HepG2 (cell line): ENCODE measurements at regions not wholly inside any gene's neighbourhood (a gene's known extent, or its start where the extent isn't known, plus 50 kb on each side); places are given as distances from the start of the nearest gene placed in this dataset.

Source experiments
- ATAC-seq: fragments of 200-7000 bp; cut with Tn5 transposase; 3 replicates; pipeline ENCODE4 v1.9.1; 2020; ENCODE audit warnings: mild to moderate bottlenecking, moderate library complexity
- BruUV-seq: library from RNA; stranded (reverse); fragments of 400-500 nt; replicated peaks from 2 replicates; lab custom pipeline; 2021; lab: Mats Ljungman, UMichigan
- CTCF ChIA-PET: fragments of 300-600 bp; formaldehyde crosslinking; extraction: SDS; loops from one replicate; lab custom pipeline; 2021; ENCODE audit warnings: low total read pairs, inconsistent platforms, low intra/inter-chr PET ratio; lab: Yijun Ruan, JAX
- POLR2A ChIA-PET: fragments of 350-600 bp; sonication (Branson Sonifier 250); formaldehyde crosslinking; loops from one replicate; lab custom pipeline; 2020; ENCODE audit warnings: antibody characterized with exemption, inconsistent platforms; lab: Yijun Ruan, JAX
- DNase-seq: peaks from one replicate; pipeline ENCODE4 v3.0.0-alpha.2; 2015; ENCODE audit warnings: low spot score
- FAIRE-seq: peaks from 3 replicates; lab custom pipeline; 2011; peaks lifted over from hg19 to GRCh38; lab: Jason Lieb, UNC
- H2AFZ ChIP-seq: one replicate; pipeline ENCODE4 v1.6.1; 2011; ENCODE audit warnings: low read length, inconsistent platforms
- H3K27ac ChIP-seq: fragments of 300-600 bp; 3 replicates; pipeline ENCODE4 v1.8.0; 2011; ENCODE audit warnings: mixed run types, mild to moderate bottlenecking, mixed read lengths, low read length, inconsistent platforms; ENCODE audit not compliant: insufficient read depth; ENCODE audit errors: extremely low read length
- H3K27me3 ChIP-seq, 2 experiments: fragments of 200-600 bp in 1 of 2; 2 replicates in 1 of 2; 3 replicates in 1 of 2; pipeline versions ENCODE4 v1.6.0 to v1.8.0; 2011; ENCODE audit warnings: low read length in 2 of 2, mild to moderate bottlenecking in 2 of 2, moderate library complexity in 2 of 2, inconsistent platforms in 1 of 2; ENCODE audit not compliant: insufficient read depth in 2 of 2, control insufficient read depth in 1 of 2
- H3K36me3 ChIP-seq, 2 experiments: fragments of 200-600 bp in 1 of 2; replicated peaks in 1 of 2; 2 replicates in 1 of 2; 3 replicates in 1 of 2; pipeline versions ENCODE4 v1.5.1 to v1.8.0; 2011; ENCODE audit warnings: low read length in 2 of 2, inconsistent platforms in 1 of 2; ENCODE audit not compliant: insufficient read depth in 2 of 2, control insufficient read depth in 1 of 2
- H3K4me1 ChIP-seq: 2 replicates; pipeline ENCODE4 v1.5.1; 2012; ENCODE audit warnings: low read length, inconsistent platforms; ENCODE audit not compliant: insufficient read depth
- H3K4me2 ChIP-seq: 2 replicates; pipeline ENCODE4 v1.6.0; 2011; ENCODE audit warnings: low read depth, low read length, inconsistent platforms
- H3K4me3 ChIP-seq, 3 experiments: fragments of 200-600 bp in 1 of 3; sonication (generic), shearing (Covaris generic) in 1 of 3; replicated peaks in 1 of 3; 2 replicates each; pipeline ENCODE4 v1.5.1; 2011 to 2016; ENCODE audit warnings: low read length in 3 of 3, inconsistent platforms in 2 of 3, low read depth in 2 of 3, mild to moderate bottlenecking in 2 of 3, control low read depth in 1 of 3, mixed read lengths in 1 of 3; ENCODE audit not compliant: insufficient read depth in 1 of 3
- H3K79me2 ChIP-seq: one replicate; pipeline ENCODE4 v1.6.1; 2011; ENCODE audit warnings: low read length, inconsistent platforms; ENCODE audit not compliant: insufficient read depth
- H3K9ac ChIP-seq: 2 replicates; pipeline ENCODE4 v1.6.0; 2011; ENCODE audit warnings: mild to moderate bottlenecking, low read depth, low read length, inconsistent platforms; ENCODE audit not compliant: insufficient read depth
- H3K9me3 ChIP-seq: 2 replicates; pipeline ENCODE4 v1.5.1; 2012; ENCODE audit warnings: mild to moderate bottlenecking, low read length
- H4K20me1 ChIP-seq: 2 replicates; pipeline ENCODE4 v1.6.0; 2011; ENCODE audit warnings: inconsistent platforms, mild to moderate bottlenecking, low read length, moderate library complexity; ENCODE audit not compliant: insufficient read depth
- BATF2 ChIP-seq: sonication (generic); formaldehyde crosslinking; IDR thresholded peaks from 2 replicates; pipeline ENCODE4 v1.8.0; 2022; ENCODE audit warnings: mild to moderate bottlenecking, missing genetic modification reagents, moderate library complexity
- GLMP ChIP-seq: sonication (generic); formaldehyde crosslinking; IDR thresholded peaks from 2 replicates; pipeline ENCODE4 v1.9.0; 2021; ENCODE audit warnings: missing genetic modification reagents, mild to moderate bottlenecking, borderline replicate concordance
- HMG20B ChIP-seq: conservative IDR thresholded peaks from 2 replicates; pipeline ENCODE4 v1.6.1; 2016; ENCODE audit warnings: missing genetic modification reagents, missing compliant biosample characterization
- PHB2 ChIP-seq: fragments of 450-650 bp; IDR thresholded peaks from 2 replicates; pipeline ENCODE4 v1.6.1; 2018; ENCODE audit not compliant: partially characterized antibody
- RFXAP ChIP-seq: sonication (generic); formaldehyde crosslinking; IDR thresholded peaks from 2 replicates; pipeline ENCODE4 v1.4.0; 2020; ENCODE audit warnings: missing genetic modification reagents, borderline replicate concordance
- ZNF558 ChIP-seq: sonication (generic); formaldehyde crosslinking; IDR thresholded peaks from 2 replicates; pipeline ENCODE4 v1.9.0; 2022; ENCODE audit warnings: mild to moderate bottlenecking, missing genetic modification reagents, borderline replicate concordance
- ZNF580 ChIP-seq: IDR thresholded peaks from 2 replicates; pipeline ENCODE4 v1.6.1; 2016; ENCODE audit warnings: low read depth, borderline replicate concordance
- ZSCAN22 ChIP-seq: sonication (generic); formaldehyde crosslinking; IDR thresholded peaks from 2 replicates; pipeline ENCODE4 v1.4.0; 2020; ENCODE audit warnings: mild to moderate bottlenecking, missing genetic modification reagents
- WGBS: methylation state at CpG from one replicate; pipeline ENCODE4 v1.1.6; 2017; ENCODE audit warnings: low lambda C conversion rate; 5-methylcytosine and 5-hydroxymethylcytosine counted together
- in situ Hi-C: cut with HindIII; loops from 2 replicates; pipeline ENCODE4 v1.10.0; 2017; ENCODE audit warnings: low pct_unique_long_range_greater_than_20kb; ENCODE audit not compliant: extremely low pct_ligation_motif_present
- intact Hi-C: fragments of 100-400 bp; cut with micrococcal nuclease; formaldehyde crosslinking; loops from one replicate; pipeline ENCODE4 v1.10.0; 2022; ENCODE audit not compliant: unreplicated experiment

GRCh38 chr7:114788706-114789105 is 133.2 kb upstream of the MDFIC start:
- no peaks in the 10 kb centered on the region for H3K4me1 ChIP-seq
- BruUV-seq: no TSS peak
- H2AFZ ChIP-seq: no peak overlapping the region
- no peak overlapping the region for H3K4me3 ChIP-seq
- DNase-seq (no peak), FAIRE-seq (no peak), ATAC-seq (no peak)
- no peaks in the 10 kb centered on the region for H4K20me1 ChIP-seq
- no peaks in the 10 kb centered on the region for H3K36me3 ChIP-seq
- POLR2A ChIA-PET: no interaction called here
- no peaks in the 10 kb centered on the region for H3K27me3 ChIP-seq
- CTCF ChIA-PET: no interaction called here
- WGBS: 11% methylated on average over 4 of the region's 4 CpGs
- H3K9me3 ChIP-seq: no peaks in the 10 kb centered on the region
- H3K9ac ChIP-seq: no peak overlapping the region
- in situ Hi-C loops (no loop called here), intact Hi-C loops (no loop called here)
- no peak overlapping the region for H3K4me2 ChIP-seq
- H3K27ac ChIP-seq: no peak overlapping the region
- no peaks in the 10 kb centered on the region for H3K79me2 ChIP-seq
- TF ChIP-seq ZNF580 (CRISPR knock-in tag) (no peak), GLMP (CRISPR knock-in tag) (no peak)

- H4K20me1 ChIP-seq: no peaks in the 10 kb centered on the region
- WGBS: 1% methylated on average over 2 of the region's 2 CpGs
- H3K9ac ChIP-seq: no peak overlapping the region
- no peak for ATAC-seq
- no peak overlapping the region for H3K27ac ChIP-seq
- no peaks in the 10 kb centered on the region for H3K4me1 ChIP-seq
- H2AFZ ChIP-seq: no peak overlapping the region
- in situ Hi-C loops: no loop called here
- DNase-seq: no peak
- H3K27me3 ChIP-seq: no peaks in the 10 kb centered on the region
- H3K36me3 ChIP-seq: no peaks in the 10 kb centered on the region
- H3K4me3 ChIP-seq: no peak overlapping the region
- intact Hi-C loops: no loop called here
- H3K4me2 ChIP-seq: no peak overlapping the region
- TF ChIP-seq ZSCAN22 (no peak), HMG20B (CRISPR knock-in tag) (no peak), BATF2 (CRISPR knock-in tag) (no peak), ZNF558 (no peak), PHB2 (no peak), RFXAP (CRISPR knock-in tag) (no peak)
- H3K9me3 ChIP-seq: no peaks in the 10 kb centered on the region
- CTCF ChIA-PET: no interaction called here
- POLR2A ChIA-PET: no interaction called here
- no peak for FAIRE-seq
- BruUV-seq: no TSS peak
- no peaks in the 10 kb centered on the region for H3K79me2 ChIP-seq
Observed at GRCh38 chr7:114789161-114789560, 132.7 kb upstream of the MDFIC start.
